Ascending aorta (tissue), 2 donors: ENCODE measurements at regions not wholly inside any gene's neighbourhood (a gene's known extent, or its start where the extent isn't known, plus 50 kb on each side); places are given as distances from the start of the nearest gene placed in this dataset.
A peak's percentile ranks its signal among the peaks of the same experiment; 100 is the strongest.

Experiments used
- DNase-seq, 2 donors: peaks; one replicate each; pipeline ENCODE4 v3.0.0-alpha.2; 2019; ENCODE audit warnings: low spot score in 2 of 2
- H3K27ac ChIP-seq, 2 donors: fragments of 200-600 bp; sonication (generic); one replicate each; pipeline ENCODE4 v1.5.1; 2016 to 2017; ENCODE audit warnings: mild to moderate bottlenecking in 1 of 2
- H3K27me3 ChIP-seq: fragments of 200-600 bp; sonication (generic); one replicate; pipeline ENCODE4 v1.5.1; 2017
- H3K36me3 ChIP-seq, 2 donors: fragments of 200-600 bp; sonication (generic); one replicate each; pipeline ENCODE4 v1.5.1; 2016
- H3K4me1 ChIP-seq, 2 donors: fragments of 200-600 bp; sonication (generic); one replicate each; pipeline ENCODE4 v1.5.1; 2016 to 2017; ENCODE audit warnings: mild to moderate bottlenecking in 1 of 2
- H3K4me3 ChIP-seq, 2 donors: fragments of 200-600 bp; sonication (generic); one replicate each; pipeline ENCODE4 v1.5.1; 2016 to 2017; ENCODE audit warnings: mild to moderate bottlenecking in 1 of 2
- H3K9me3 ChIP-seq, 2 donors: fragments of 200-600 bp; sonication (generic); one replicate each; pipeline ENCODE4 v1.5.1; 2016
- intact Hi-C: fragments of 100-400 bp; cut with DNase I; formaldehyde crosslinking; loops from one replicate; pipeline ENCODE4 v1.15.1; 2023
- TF ChIP-seq, protein P1 (sequence below), 3 experiments: fragments of 200-600 bp in 2 of 3; fragments of 450-650 bp in 1 of 3; sonication (generic) in 2 of 3; IDR thresholded peaks; one replicate each; pipeline ENCODE4 v1.5.1; 2016 to 2019; ENCODE audit warnings: antibody characterized with exemption in 3 of 3, mild to moderate bottlenecking in 1 of 3, moderate library complexity in 1 of 3

GRCh38 chr5:142542078-142542477 is 143.8 kb downstream of the FGF1 start:
- TF ChIP-seq, protein P1, sequence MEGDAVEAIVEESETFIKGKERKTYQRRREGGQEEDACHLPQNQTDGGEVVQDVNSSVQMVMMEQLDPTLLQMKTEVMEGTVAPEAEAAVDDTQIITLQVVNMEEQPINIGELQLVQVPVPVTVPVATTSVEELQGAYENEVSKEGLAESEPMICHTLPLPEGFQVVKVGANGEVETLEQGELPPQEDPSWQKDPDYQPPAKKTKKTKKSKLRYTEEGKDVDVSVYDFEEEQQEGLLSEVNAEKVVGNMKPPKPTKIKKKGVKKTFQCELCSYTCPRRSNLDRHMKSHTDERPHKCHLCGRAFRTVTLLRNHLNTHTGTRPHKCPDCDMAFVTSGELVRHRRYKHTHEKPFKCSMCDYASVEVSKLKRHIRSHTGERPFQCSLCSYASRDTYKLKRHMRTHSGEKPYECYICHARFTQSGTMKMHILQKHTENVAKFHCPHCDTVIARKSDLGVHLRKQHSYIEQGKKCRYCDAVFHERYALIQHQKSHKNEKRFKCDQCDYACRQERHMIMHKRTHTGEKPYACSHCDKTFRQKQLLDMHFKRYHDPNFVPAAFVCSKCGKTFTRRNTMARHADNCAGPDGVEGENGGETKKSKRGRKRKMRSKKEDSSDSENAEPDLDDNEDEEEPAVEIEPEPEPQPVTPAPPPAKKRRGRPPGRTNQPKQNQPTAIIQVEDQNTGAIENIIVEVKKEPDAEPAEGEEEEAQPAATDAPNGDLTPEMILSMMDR (IDR thresholded peaks at IDR 0.05) = no peak
- H3K27ac ChIP-seq = peak overlapping the region; percentile 13 to 68
- H3K4me3 ChIP-seq = no peak overlapping the region
- no peaks in the 10 kb centered on the region for H3K27me3 ChIP-seq
- H3K9me3 ChIP-seq = no peaks in the 10 kb centered on the region
- no peak for DNase-seq
- H3K4me1 ChIP-seq = peaks cover 0 to 27% of the 10 kb centered on the region in 2 donors
- intact Hi-C loops = loop anchor here (2.0 to 10.0 kb wide), 2 partner anchors 185 to 527 kb away; partner anchors contain the start of gene GNPDA1
- no peaks in the 10 kb centered on the region for H3K36me3 ChIP-seq

DNA sequence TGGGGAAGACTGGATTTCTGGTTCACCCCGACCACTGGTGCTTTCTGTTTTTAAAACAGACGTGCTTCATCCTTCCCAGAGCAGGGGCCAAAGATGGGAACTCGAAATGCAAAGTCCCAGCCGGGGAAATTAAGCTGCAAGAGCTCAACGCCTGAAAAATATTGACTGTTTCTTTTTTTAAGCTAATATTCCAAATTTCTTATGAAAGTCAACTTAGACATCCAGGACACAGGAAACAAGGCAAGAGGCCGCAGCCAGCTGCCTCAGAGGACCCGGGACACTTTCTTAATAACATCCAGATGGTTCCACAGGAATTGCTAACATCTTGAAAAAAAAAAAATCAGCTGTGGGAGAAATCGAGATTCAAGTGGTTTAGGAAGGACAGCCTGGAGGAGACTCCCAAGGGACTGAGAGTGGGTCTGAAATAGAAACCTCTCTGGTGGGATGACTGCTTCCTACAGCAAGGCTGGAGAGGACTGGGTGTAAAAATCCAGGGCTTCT is 144.9 kb downstream of the FGF1 start:
- Histone ChIP-seq H3K27ac (peak overlapping the region; percentile 4 to 50), H3K4me3 (no peak overlapping the region), H3K27me3 (no peaks in the 10 kb centered on the region), H3K36me3 (no peaks in the 10 kb centered on the region), H3K9me3 (no peaks in the 10 kb centered on the region), H3K4me1 (peaks cover 0 to 27% of the 10 kb centered on the region in 2 donors)
- intact Hi-C loops = loop anchor here (10.0 kb wide), 1 partner anchor 526 kb away; the partner anchor contains the start of gene GNPDA1
- TF ChIP-seq, protein P1 (IDR thresholded peaks at IDR 0.05) = no peak
- DNase-seq = no peak

- no peak overlapping the region for H3K27ac ChIP-seq
- no peak overlapping the region for H3K4me3 ChIP-seq
- TF ChIP-seq, protein P1 (IDR thresholded peaks at IDR 0.05) = no peak
- intact Hi-C loops = no loop called here
- no peaks in the 10 kb centered on the region for H3K27me3 ChIP-seq
- H3K4me1 ChIP-seq = peaks cover 0 to 21% of the 10 kb centered on the region in 2 donors
- DNase-seq = no peak
- peaks cover 0 to 8% of the 10 kb centered on the region in 2 donors for H3K9me3 ChIP-seq
- no peaks in the 10 kb centered on the region for H3K36me3 ChIP-seq
These were observed 146.6 kb downstream of the FGF1 start for GRCh38 chr5:142539154-142539740.

GRCh38 chr5:142537938-142538337 is 148.0 kb downstream of the FGF1 start:
- intact Hi-C loops = loop anchor here (2.0 kb wide), 1 partner anchor 63 kb away; no protein-coding TSS in a partner anchor
- no peaks in the 10 kb centered on the region for H3K27me3 ChIP-seq
- H3K4me1 ChIP-seq = peaks cover 0 to 15% of the 10 kb centered on the region in 2 donors
- no peak overlapping the region for H3K27ac ChIP-seq
- DNase-seq = no peak
- peaks cover 0 to 8% of the 10 kb centered on the region in 2 donors for H3K9me3 ChIP-seq
- no peaks in the 10 kb centered on the region for H3K36me3 ChIP-seq
- H3K4me3 ChIP-seq = no peak overlapping the region
- TF ChIP-seq, protein P1 (IDR thresholded peaks at IDR 0.05) = no peak

- no peak overlapping the region for H3K4me3 ChIP-seq
- intact Hi-C loops = no loop called here
- H3K4me1 ChIP-seq = no peaks in the 10 kb centered on the region
- H3K36me3 ChIP-seq = no peaks in the 10 kb centered on the region
- peaks cover 0 to 8% of the 10 kb centered on the region in 2 donors for H3K9me3 ChIP-seq
- no peak for DNase-seq
- H3K27ac ChIP-seq = no peak overlapping the region
- TF ChIP-seq, protein P1 (IDR thresholded peaks at IDR 0.05) = no peak
- no peaks in the 10 kb centered on the region for H3K27me3 ChIP-seq
These were observed 153.1 kb downstream of the FGF1 start for GRCh38 chr5:142532781-142533176.
